ENCODE measurements at regions not wholly inside any gene's neighbourhood (a gene's known extent, or its start where the extent isn't known, plus 50 kb on each side); places are given as distances from the start of the nearest gene placed in this dataset.

DNA sequence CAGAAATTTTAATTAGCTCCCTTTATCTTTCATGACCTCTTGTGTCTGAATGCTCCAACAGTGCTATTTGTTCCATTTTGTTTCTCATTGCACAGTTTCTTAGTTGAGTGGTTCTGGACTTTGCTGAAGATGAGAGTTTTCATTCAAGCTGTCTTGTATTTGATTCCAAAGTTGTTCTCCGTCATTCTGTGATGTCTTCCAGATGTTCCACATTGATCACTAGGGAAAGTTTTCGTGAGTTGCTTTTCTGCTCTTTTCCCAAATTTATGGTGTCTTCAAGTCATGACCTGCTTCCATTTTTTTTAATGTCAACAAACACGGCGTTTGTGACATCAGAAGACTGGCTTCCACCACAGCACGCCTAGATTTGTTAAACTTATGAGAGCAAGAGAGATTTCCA, 575.5 kb downstream of the MRPL39 start:
- 100% methylated on average over 3 of the region's 5 CpGs for WGBS (ENCODE audit: insufficient coverage)
- Histone ChIP-seq H3K27ac (ENCODE audit: insufficient read depth in 1 of 2, low read depth in 1 of 2, low read length in 2 of 2, poor library complexity in 1 of 2, severe bottlenecking in 2 of 2) (no peak overlapping the region), H3K9me3 (ENCODE audit: control extremely low read depth in 1 of 5, control insufficient read depth in 4 of 5, insufficient read depth in 2 of 5, low read depth in 1 of 5, low read length in 4 of 5) (no peaks in the 10 kb centered on the region), H3K4me3 (ENCODE audit: control insufficient read depth in 1 of 7, extremely low read depth in 1 of 7, insufficient read depth in 4 of 7, low read depth in 2 of 7, low read length in 6 of 7) (no peak overlapping the region), H3K36me3 (ENCODE audit: control insufficient read depth in 4 of 4, insufficient read depth in 4 of 4, low read length in 3 of 4) (no peaks in the 10 kb centered on the region), H3K4me1 (ENCODE audit: control extremely low read depth in 1 of 4, control insufficient read depth in 4 of 4, insufficient read depth in 4 of 4, low read length in 3 of 4) (no peaks in the 10 kb centered on the region), H3K27me3 (replicated peaks in 2 of 5; ENCODE audit: control insufficient read depth in 4 of 5, insufficient read depth in 5 of 5, low read length in 4 of 5) (no peaks in the 10 kb centered on the region)
- CTCF ChIA-PET: no interaction called here
- DNase-seq: no peak
- POLR2A ChIA-PET: no interaction called here

DNA sequence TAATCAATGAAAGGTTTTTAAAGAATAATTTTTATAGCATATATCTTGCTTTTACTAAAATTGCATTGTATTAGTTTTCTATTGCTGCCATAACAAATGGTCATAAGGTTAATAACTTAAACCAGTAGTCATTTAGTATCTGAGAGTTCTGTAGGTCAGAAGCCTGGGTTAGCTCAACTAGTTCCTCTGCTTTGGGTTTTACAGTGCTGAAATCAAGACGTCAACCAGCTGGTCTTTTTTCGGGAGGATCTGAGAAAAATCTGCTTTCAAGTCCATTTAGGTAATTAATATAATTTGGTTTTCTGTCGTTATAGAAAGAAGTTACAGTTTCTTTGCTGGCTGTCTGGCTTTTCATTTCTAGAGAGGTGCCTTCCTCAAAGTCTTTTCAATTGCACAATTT, 577.7 kb downstream of the MRPL39 start:
- Histone ChIP-seq H3K9me3 (ENCODE audit: control extremely low read depth in 1 of 5, control insufficient read depth in 4 of 5, insufficient read depth in 2 of 5, low read depth in 1 of 5, low read length in 4 of 5) (peaks cover 0 to 2% (median 0%) of the 10 kb centered on the region in 5 experiments), H3K27ac (ENCODE audit: insufficient read depth in 1 of 2, low read depth in 1 of 2, low read length in 2 of 2, poor library complexity in 1 of 2, severe bottlenecking in 2 of 2) (no peak overlapping the region), H3K4me1 (ENCODE audit: control extremely low read depth in 1 of 4, control insufficient read depth in 4 of 4, insufficient read depth in 4 of 4, low read length in 3 of 4) (no peaks in the 10 kb centered on the region), H3K36me3 (ENCODE audit: control insufficient read depth in 4 of 4, insufficient read depth in 4 of 4, low read length in 3 of 4) (no peaks in the 10 kb centered on the region), H3K27me3 (replicated peaks in 2 of 5; ENCODE audit: control insufficient read depth in 4 of 5, insufficient read depth in 5 of 5, low read length in 4 of 5) (no peaks in the 10 kb centered on the region), H3K4me3 (ENCODE audit: control insufficient read depth in 1 of 7, extremely low read depth in 1 of 7, insufficient read depth in 4 of 7, low read depth in 2 of 7, low read length in 6 of 7) (no peak overlapping the region)
- ChIA-PET POLR2A (no interaction called here), CTCF (no interaction called here)
- no CpG with 5 or more reads among the region's 3 CpGs for WGBS (ENCODE audit: insufficient coverage)
- DNase-seq: no peak

DNA sequence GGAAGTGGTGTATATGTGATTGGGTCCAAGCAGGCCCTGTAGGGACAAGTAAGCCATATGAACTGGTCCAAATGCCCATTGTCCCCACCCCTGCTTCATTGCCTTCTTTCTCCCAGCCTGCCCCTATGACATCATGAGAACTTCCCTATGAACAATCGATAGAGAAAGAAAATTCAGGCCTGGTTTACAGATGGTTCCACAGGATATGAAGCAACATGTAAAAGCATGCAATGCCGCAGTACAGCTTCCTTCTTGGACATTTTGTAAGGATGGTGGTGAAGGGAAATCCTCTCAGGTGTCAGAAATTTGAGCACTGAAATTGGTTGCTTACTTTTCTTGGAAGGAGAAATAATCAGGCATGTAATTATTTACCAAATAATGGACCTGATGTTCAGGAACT, 581.7 kb downstream of the MRPL39 start:
- no peaks in the 10 kb centered on the region for H3K36me3 ChIP-seq (ENCODE audit: control insufficient read depth in 4 of 4, insufficient read depth in 4 of 4, low read length in 3 of 4)
- no peak overlapping the region for H3K27ac ChIP-seq (ENCODE audit: insufficient read depth in 1 of 2, low read depth in 1 of 2, low read length in 2 of 2, poor library complexity in 1 of 2, severe bottlenecking in 2 of 2)
- ChIA-PET POLR2A (no interaction called here), CTCF (no interaction called here)
- 90% methylated on average over 1 of the region's 2 CpGs for WGBS (ENCODE audit: insufficient coverage)
- no peaks in the 10 kb centered on the region for H3K4me1 ChIP-seq (ENCODE audit: control extremely low read depth in 1 of 4, control insufficient read depth in 4 of 4, insufficient read depth in 4 of 4, low read length in 3 of 4)
- H3K9me3 ChIP-seq (ENCODE audit: control extremely low read depth in 1 of 5, control insufficient read depth in 4 of 5, insufficient read depth in 2 of 5, low read depth in 1 of 5, low read length in 4 of 5): peaks cover 0 to 2% (median 0%) of the 10 kb centered on the region in 5 experiments
- H3K27me3 ChIP-seq (replicated peaks in 2 of 5; ENCODE audit: control insufficient read depth in 4 of 5, insufficient read depth in 5 of 5, low read length in 4 of 5): no peaks in the 10 kb centered on the region
- no peak overlapping the region for H3K4me3 ChIP-seq (ENCODE audit: control insufficient read depth in 1 of 7, extremely low read depth in 1 of 7, insufficient read depth in 4 of 7, low read depth in 2 of 7, low read length in 6 of 7)
- DNase-seq: no peak

DNA sequence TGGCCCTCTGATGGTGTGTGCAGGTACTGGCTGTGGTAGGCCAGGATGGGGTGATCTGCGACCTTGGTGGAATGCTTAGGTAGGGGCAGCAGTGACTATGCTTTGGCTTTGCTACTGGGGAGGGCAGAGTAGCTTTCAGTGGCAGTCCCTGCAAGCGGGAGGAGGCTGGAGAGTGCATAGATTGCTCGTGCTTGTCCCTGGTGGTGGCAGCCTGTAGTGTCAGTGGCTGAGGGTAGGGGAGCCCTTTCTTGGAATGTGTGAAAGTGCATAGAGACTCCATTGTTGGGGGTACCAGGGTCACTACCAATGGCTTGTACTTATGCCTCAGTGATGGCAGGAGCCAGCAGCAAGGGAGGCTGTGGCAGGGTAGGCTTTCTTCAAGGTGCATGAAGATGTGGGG, 582.6 kb downstream of the MRPL39 start:
- H3K9me3 ChIP-seq (ENCODE audit: control extremely low read depth in 1 of 5, control insufficient read depth in 4 of 5, insufficient read depth in 2 of 5, low read depth in 1 of 5, low read length in 4 of 5): peaks cover 0 to 2% (median 0%) of the 10 kb centered on the region in 5 experiments
- DNase-seq: no peak
- H3K4me1 ChIP-seq (ENCODE audit: control extremely low read depth in 1 of 4, control insufficient read depth in 4 of 4, insufficient read depth in 4 of 4, low read length in 3 of 4): no peaks in the 10 kb centered on the region
- ChIA-PET CTCF (no interaction called here), POLR2A (no interaction called here)
- no peak overlapping the region for H3K4me3 ChIP-seq (ENCODE audit: control insufficient read depth in 1 of 7, extremely low read depth in 1 of 7, insufficient read depth in 4 of 7, low read depth in 2 of 7, low read length in 6 of 7)
- H3K36me3 ChIP-seq (ENCODE audit: control insufficient read depth in 4 of 4, insufficient read depth in 4 of 4, low read length in 3 of 4): no peaks in the 10 kb centered on the region
- no peak overlapping the region for H3K27ac ChIP-seq (ENCODE audit: insufficient read depth in 1 of 2, low read depth in 1 of 2, low read length in 2 of 2, poor library complexity in 1 of 2, severe bottlenecking in 2 of 2)
- WGBS (ENCODE audit: insufficient coverage): 81% methylated on average over 2 of the region's 3 CpGs
- no peaks in the 10 kb centered on the region for H3K27me3 ChIP-seq (replicated peaks in 2 of 5; ENCODE audit: control insufficient read depth in 4 of 5, insufficient read depth in 5 of 5, low read length in 4 of 5)

DNA sequence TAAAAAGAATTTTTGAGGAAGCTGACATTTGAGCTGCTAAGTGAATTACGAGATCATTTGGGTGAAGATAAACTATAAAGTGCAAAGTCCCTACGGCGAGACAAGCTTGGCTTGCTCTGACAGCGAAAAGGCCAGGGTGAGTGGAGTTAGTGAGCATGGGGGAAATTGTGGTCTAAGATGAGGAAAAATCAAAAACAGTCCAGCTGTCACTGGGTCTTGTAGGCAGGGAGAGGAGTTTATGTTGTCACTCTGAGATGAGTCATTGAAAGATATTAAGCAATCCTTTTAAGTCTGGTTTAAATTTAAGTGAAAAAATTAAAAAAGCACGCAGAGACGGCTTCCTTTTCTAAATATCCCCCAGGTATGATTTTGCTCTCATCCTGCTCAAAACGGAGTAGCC, 601.9 kb downstream of the MRPL39 start:
- peaks cover 0 to 1% (median 0%) of the 10 kb centered on the region in 5 experiments for H3K9me3 ChIP-seq (ENCODE audit: control extremely low read depth in 1 of 5, control insufficient read depth in 4 of 5, insufficient read depth in 2 of 5, low read depth in 1 of 5, low read length in 4 of 5)
- H3K36me3 ChIP-seq (ENCODE audit: control insufficient read depth in 4 of 4, insufficient read depth in 4 of 4, low read length in 3 of 4): no peaks in the 10 kb centered on the region
- H3K4me1 ChIP-seq (ENCODE audit: control extremely low read depth in 1 of 4, control insufficient read depth in 4 of 4, insufficient read depth in 4 of 4, low read length in 3 of 4): no peaks in the 10 kb centered on the region
- DNase-seq: no peak
- CTCF ChIA-PET: interaction anchor here (0.7 kb wide), 1 partner anchor 11 kb away, joined by 3 read pairs; no protein-coding TSS in a partner anchor
- H3K27ac ChIP-seq (ENCODE audit: insufficient read depth in 1 of 2, low read depth in 1 of 2, low read length in 2 of 2, poor library complexity in 1 of 2, severe bottlenecking in 2 of 2): no peak overlapping the region
- no peaks in the 10 kb centered on the region for H3K27me3 ChIP-seq (replicated peaks in 2 of 5; ENCODE audit: control insufficient read depth in 4 of 5, insufficient read depth in 5 of 5, low read length in 4 of 5)
- POLR2A ChIA-PET: no interaction called here
- H3K4me3 ChIP-seq (ENCODE audit: control insufficient read depth in 1 of 7, extremely low read depth in 1 of 7, insufficient read depth in 4 of 7, low read depth in 2 of 7, low read length in 6 of 7): no peak overlapping the region
- WGBS (ENCODE audit: insufficient coverage): 92% methylated on average over 4 of the region's 7 CpGs

DNA sequence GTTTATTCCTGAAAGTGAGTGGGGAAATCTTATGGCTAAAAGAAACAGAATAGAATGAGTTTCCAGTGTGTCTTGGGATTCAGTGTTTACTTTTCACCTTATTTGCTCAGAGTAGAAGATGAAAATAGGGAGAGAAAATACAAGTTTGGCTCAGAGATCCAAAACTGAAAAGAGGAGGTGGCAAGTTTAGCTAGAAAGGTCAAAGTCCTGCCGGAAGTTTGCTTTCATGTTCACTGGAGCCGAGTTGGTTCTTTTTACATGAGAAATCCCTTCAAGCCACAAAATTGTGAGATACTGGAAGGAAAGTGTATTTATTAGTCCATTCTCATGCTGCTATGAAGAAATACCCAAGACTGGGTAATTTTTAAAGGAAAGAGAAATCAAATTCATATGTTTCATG, 604.6 kb downstream of the MRPL39 start:
- 89% methylated on average over 2 of the region's 2 CpGs for WGBS (ENCODE audit: insufficient coverage)
- H3K4me1 ChIP-seq (ENCODE audit: control extremely low read depth in 1 of 4, control insufficient read depth in 4 of 4, insufficient read depth in 4 of 4, low read length in 3 of 4): no peaks in the 10 kb centered on the region
- no peak overlapping the region for H3K27ac ChIP-seq (ENCODE audit: insufficient read depth in 1 of 2, low read depth in 1 of 2, low read length in 2 of 2, poor library complexity in 1 of 2, severe bottlenecking in 2 of 2)
- no peaks in the 10 kb centered on the region for H3K27me3 ChIP-seq (replicated peaks in 2 of 5; ENCODE audit: control insufficient read depth in 4 of 5, insufficient read depth in 5 of 5, low read length in 4 of 5)
- peaks cover 0 to 1% (median 0%) of the 10 kb centered on the region in 5 experiments for H3K9me3 ChIP-seq (ENCODE audit: control extremely low read depth in 1 of 5, control insufficient read depth in 4 of 5, insufficient read depth in 2 of 5, low read depth in 1 of 5, low read length in 4 of 5)
- H3K4me3 ChIP-seq (ENCODE audit: control insufficient read depth in 1 of 7, extremely low read depth in 1 of 7, insufficient read depth in 4 of 7, low read depth in 2 of 7, low read length in 6 of 7): no peak overlapping the region
- DNase-seq: no peak
- ChIA-PET CTCF (no interaction called here), POLR2A (no interaction called here)
- no peaks in the 10 kb centered on the region for H3K36me3 ChIP-seq (ENCODE audit: control insufficient read depth in 4 of 4, insufficient read depth in 4 of 4, low read length in 3 of 4)

DNA sequence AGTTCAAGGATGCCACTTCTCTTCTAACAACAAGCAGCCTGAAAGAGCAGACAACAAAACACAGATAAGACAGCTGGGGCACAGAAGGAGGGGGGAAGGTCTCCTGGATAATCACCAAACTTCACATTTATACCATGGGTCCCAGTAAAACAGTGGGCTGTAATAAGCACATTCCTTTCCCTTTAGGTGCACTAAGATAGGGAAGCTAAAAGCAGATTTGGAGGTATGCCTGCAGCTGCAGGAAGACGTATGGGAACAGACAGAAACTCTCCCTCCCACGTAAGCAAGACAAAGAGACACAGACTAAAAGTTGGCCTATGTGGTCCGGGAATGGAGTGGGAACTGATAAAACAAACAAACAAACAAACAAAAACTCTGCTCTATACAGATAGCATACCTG, 612.1 kb downstream of the MRPL39 start:
- no peaks in the 10 kb centered on the region for H3K4me1 ChIP-seq (ENCODE audit: control extremely low read depth in 1 of 4, control insufficient read depth in 4 of 4, insufficient read depth in 4 of 4, low read length in 3 of 4)
- CTCF ChIA-PET: no interaction called here
- 48% methylated on average over 3 of the region's 3 CpGs for WGBS (ENCODE audit: insufficient coverage)

More for the DNA sequence above, 612.1 kb downstream of the MRPL39 start:
- no peak for DNase-seq
- no peaks in the 10 kb centered on the region for H3K9me3 ChIP-seq (ENCODE audit: control extremely low read depth in 1 of 5, control insufficient read depth in 4 of 5, insufficient read depth in 2 of 5, low read depth in 1 of 5, low read length in 4 of 5)
- no peaks in the 10 kb centered on the region for H3K27me3 ChIP-seq (replicated peaks in 2 of 5; ENCODE audit: control insufficient read depth in 4 of 5, insufficient read depth in 5 of 5, low read length in 4 of 5)
- H3K36me3 ChIP-seq (ENCODE audit: control insufficient read depth in 4 of 4, insufficient read depth in 4 of 4, low read length in 3 of 4): no peaks in the 10 kb centered on the region
- H3K27ac ChIP-seq (ENCODE audit: insufficient read depth in 1 of 2, low read depth in 1 of 2, low read length in 2 of 2, poor library complexity in 1 of 2, severe bottlenecking in 2 of 2): no peak overlapping the region
- H3K4me3 ChIP-seq (ENCODE audit: control insufficient read depth in 1 of 7, extremely low read depth in 1 of 7, insufficient read depth in 4 of 7, low read depth in 2 of 7, low read length in 6 of 7): no peak overlapping the region
- POLR2A ChIA-PET: no interaction called here
